GM23338 (cell line): ENCODE measurements at regions not wholly inside any gene's neighbourhood (a gene's known extent, or its start where the extent isn't known, plus 50 kb on each side); places are given as distances from the start of the nearest gene placed in this dataset.

Experiments used
- ATAC-seq: fragments of 200-7000 bp; cut with Tn5 transposase; 3 replicates; pipeline ENCODE4 v1.9.1; 2020
- DNase-seq: peaks from one replicate; pipeline ENCODE4 v3.0.0-alpha.2; 2015; ENCODE audit warnings: low spot score
- H2AFZ ChIP-seq: fragments of 200-600 bp; sonication (generic); 2 replicates; pipeline ENCODE4 v1.8.0; 2016; ENCODE audit warnings: antibody characterized with exemption, mild to moderate bottlenecking, moderate library complexity
- H3F3A ChIP-seq: fragments of 200-600 bp; sonication (generic); replicated peaks from 2 replicates; pipeline ENCODE4 v1.8.0; 2017; ENCODE audit warnings: antibody characterized with exemption, mixed run types, low read depth
- H3K27ac ChIP-seq: fragments of 200-600 bp; sonication (generic); 2 replicates; pipeline ENCODE4 v1.6.1; 2016; ENCODE audit warnings: low read depth
- H3K27me3 ChIP-seq: fragments of 200-600 bp; sonication (generic); 2 replicates; pipeline ENCODE4 v1.8.0; 2016; ENCODE audit warnings: mild to moderate bottlenecking, mixed run types, moderate library complexity; ENCODE audit not compliant: insufficient read depth
- H3K36me3 ChIP-seq: fragments of 200-600 bp; sonication (generic); 2 replicates; pipeline ENCODE4 v1.8.0; 2016; ENCODE audit warnings: mild to moderate bottlenecking; ENCODE audit not compliant: insufficient read depth
- H3K4me1 ChIP-seq: fragments of 200-600 bp; sonication (generic); 2 replicates; pipeline ENCODE4 v1.8.0; 2016; ENCODE audit warnings: mild to moderate bottlenecking, moderate library complexity; ENCODE audit not compliant: insufficient read depth
- H3K4me2 ChIP-seq: fragments of 200-600 bp; sonication (generic); 2 replicates; pipeline ENCODE4 v1.7.1; 2017; ENCODE audit warnings: mixed run types
- H3K4me3 ChIP-seq: fragments of 200-600 bp; sonication (generic); 2 replicates; pipeline ENCODE4 v1.6.1; 2016; ENCODE audit warnings: mixed run types
- H3K79me2 ChIP-seq: fragments of 200-600 bp; sonication (generic); replicated peaks from 2 replicates; pipeline ENCODE4 v1.8.0; 2017; ENCODE audit warnings: mild to moderate bottlenecking; ENCODE audit not compliant: insufficient read depth
- H3K9me2 ChIP-seq: fragments of 200-600 bp; sonication (generic); 2 replicates; pipeline ENCODE4 v1.8.0; 2017; ENCODE audit not compliant: insufficient read depth
- H4K20me1 ChIP-seq: fragments of 200-600 bp; sonication (generic); replicated peaks from 2 replicates; pipeline ENCODE4 v1.8.0; 2017; ENCODE audit warnings: mild to moderate bottlenecking; ENCODE audit not compliant: insufficient read depth
- H3K27ac Mint-ChIP-seq: 2 replicates; pipeline ENCODE4 v1.8.0; 2020; ENCODE audit warnings: inconsistent platforms, mild to moderate bottlenecking, moderate library complexity, mixed read lengths
- H3K27me3 Mint-ChIP-seq: 3 replicates; pipeline ENCODE4 v1.8.0; 2022; ENCODE audit warnings: low read depth, mild to moderate bottlenecking, moderate library complexity, mixed read lengths, inconsistent platforms; ENCODE audit not compliant: insufficient read depth, poor library complexity
- H3K36me3 Mint-ChIP-seq: 3 replicates; pipeline ENCODE4 v1.8.0; 2021; ENCODE audit warnings: low read depth, mild to moderate bottlenecking, inconsistent platforms, moderate library complexity, mixed read lengths
- H3K4me1 Mint-ChIP-seq: 3 replicates; pipeline ENCODE4 v1.8.0; 2020; ENCODE audit warnings: mild to moderate bottlenecking, inconsistent platforms, mixed read lengths
- H3K4me3 Mint-ChIP-seq: 3 replicates; pipeline ENCODE4 v1.8.0; 2021; ENCODE audit warnings: moderate library complexity, mild to moderate bottlenecking, inconsistent platforms, mixed read lengths
- H3K9me3 Mint-ChIP-seq: 3 replicates; pipeline ENCODE4 v1.8.0; 2020; ENCODE audit warnings: moderate library complexity, mild to moderate bottlenecking, inconsistent platforms, mixed read lengths
- CREB1 ChIP-seq: fragments of 250-450 bp; sonication (Bioruptor Pico); IDR thresholded peaks from 2 replicates; pipeline ENCODE4 v1.5.0; 2020; ENCODE audit warnings: low read depth, mild to moderate bottlenecking, moderate library complexity
- EZH2 ChIP-seq: fragments of 200-600 bp; sonication (generic); IDR thresholded peaks from one replicate; pipeline ENCODE4 v1.8.0; 2017; ENCODE audit warnings: antibody characterized with exemption, mild to moderate bottlenecking, low read depth; ENCODE audit not compliant: unreplicated experiment
- EZH2phosphoT487 ChIP-seq: fragments of 200-600 bp; sonication (generic); IDR thresholded peaks from one replicate; pipeline ENCODE4 v1.8.1; 2018; ENCODE audit warnings: antibody characterized with exemption; ENCODE audit not compliant: unreplicated experiment
- JUNB ChIP-seq: IDR thresholded peaks from one replicate; pipeline ENCODE4 v1.6.1; 2016; ENCODE audit warnings: antibody characterized with exemption; ENCODE audit not compliant: unreplicated experiment
- NANOG ChIP-seq: IDR thresholded peaks from 2 replicates; pipeline ENCODE4 v1.6.1; 2016; ENCODE audit warnings: antibody characterized with exemption, borderline replicate concordance
- POLR2AphosphoS5 ChIP-seq: IDR thresholded peaks from 2 replicates; pipeline ENCODE4 v1.6.1; 2016; ENCODE audit warnings: antibody characterized with exemption, low read depth
- STAT1 ChIP-seq: IDR thresholded peaks from one replicate; pipeline ENCODE4 v1.6.1; 2016; ENCODE audit warnings: antibody characterized with exemption; ENCODE audit not compliant: unreplicated experiment
- ZNF114 ChIP-seq: fragments of 250-450 bp; sonication (Bioruptor Pico); IDR thresholded peaks from 2 replicates; pipeline ENCODE4 v1.5.0; 2020; ENCODE audit warnings: mild to moderate bottlenecking, moderate library complexity
- ZNF331 ChIP-seq: fragments of 250-450 bp; sonication (Bioruptor Pico); IDR thresholded peaks from 2 replicates; pipeline ENCODE4 v1.5.0; 2020; ENCODE audit warnings: low read depth, mild to moderate bottlenecking, moderate library complexity
- TF ChIP-seq, protein P1 (sequence below): IDR thresholded peaks from 2 replicates; pipeline ENCODE4 v1.6.1; 2016; ENCODE audit warnings: antibody characterized with exemption
- TF ChIP-seq, protein P2 (sequence below), 2 experiments: fragments of 200-600 bp in 1 of 2; sonication (generic) in 1 of 2; conservative IDR thresholded peaks; 2 replicates each; pipeline versions ENCODE4 v1.5.1 to v1.6.1; 2016 to 2017; ENCODE audit warnings: antibody characterized with exemption in 2 of 2, low read depth in 2 of 2, mild to moderate bottlenecking in 2 of 2, moderate library complexity in 1 of 2
- TF ChIP-seq, protein P3 (sequence below): IDR thresholded peaks from one replicate; pipeline ENCODE4 v1.6.1; 2018; ENCODE audit warnings: antibody characterized with exemption; ENCODE audit not compliant: unreplicated experiment

DNA sequence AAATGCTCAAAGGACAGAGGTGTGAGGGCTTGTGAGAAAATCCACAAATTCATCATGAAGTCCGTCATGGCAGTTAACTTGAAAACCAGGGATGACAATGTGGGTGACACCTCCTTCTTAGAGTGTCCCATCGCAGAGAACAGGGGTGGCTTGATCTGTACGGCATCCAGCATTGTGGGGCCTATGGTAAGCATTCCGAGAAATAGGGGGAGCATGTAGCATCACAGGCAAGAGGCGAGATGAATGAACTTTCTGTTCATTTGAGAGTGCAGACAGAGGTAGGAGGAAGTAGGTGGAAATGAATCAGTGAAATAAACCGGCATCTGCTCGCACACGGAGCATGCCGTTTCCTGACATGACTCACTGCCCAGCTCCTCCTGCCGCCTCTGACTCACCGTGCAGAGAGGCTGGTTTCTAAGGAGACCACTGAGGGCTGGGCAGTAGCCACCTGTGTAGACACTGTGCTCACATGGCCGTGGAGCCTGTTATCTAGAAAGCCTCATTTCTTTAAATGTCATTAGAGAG lies 339.0 kb downstream of the RFC3 start (continued):
- TF ChIP-seq, protein P1, sequence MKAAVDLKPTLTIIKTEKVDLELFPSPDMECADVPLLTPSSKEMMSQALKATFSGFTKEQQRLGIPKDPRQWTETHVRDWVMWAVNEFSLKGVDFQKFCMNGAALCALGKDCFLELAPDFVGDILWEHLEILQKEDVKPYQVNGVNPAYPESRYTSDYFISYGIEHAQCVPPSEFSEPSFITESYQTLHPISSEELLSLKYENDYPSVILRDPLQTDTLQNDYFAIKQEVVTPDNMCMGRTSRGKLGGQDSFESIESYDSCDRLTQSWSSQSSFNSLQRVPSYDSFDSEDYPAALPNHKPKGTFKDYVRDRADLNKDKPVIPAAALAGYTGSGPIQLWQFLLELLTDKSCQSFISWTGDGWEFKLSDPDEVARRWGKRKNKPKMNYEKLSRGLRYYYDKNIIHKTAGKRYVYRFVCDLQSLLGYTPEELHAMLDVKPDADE: no peak
- TF ChIP-seq, protein P2, sequence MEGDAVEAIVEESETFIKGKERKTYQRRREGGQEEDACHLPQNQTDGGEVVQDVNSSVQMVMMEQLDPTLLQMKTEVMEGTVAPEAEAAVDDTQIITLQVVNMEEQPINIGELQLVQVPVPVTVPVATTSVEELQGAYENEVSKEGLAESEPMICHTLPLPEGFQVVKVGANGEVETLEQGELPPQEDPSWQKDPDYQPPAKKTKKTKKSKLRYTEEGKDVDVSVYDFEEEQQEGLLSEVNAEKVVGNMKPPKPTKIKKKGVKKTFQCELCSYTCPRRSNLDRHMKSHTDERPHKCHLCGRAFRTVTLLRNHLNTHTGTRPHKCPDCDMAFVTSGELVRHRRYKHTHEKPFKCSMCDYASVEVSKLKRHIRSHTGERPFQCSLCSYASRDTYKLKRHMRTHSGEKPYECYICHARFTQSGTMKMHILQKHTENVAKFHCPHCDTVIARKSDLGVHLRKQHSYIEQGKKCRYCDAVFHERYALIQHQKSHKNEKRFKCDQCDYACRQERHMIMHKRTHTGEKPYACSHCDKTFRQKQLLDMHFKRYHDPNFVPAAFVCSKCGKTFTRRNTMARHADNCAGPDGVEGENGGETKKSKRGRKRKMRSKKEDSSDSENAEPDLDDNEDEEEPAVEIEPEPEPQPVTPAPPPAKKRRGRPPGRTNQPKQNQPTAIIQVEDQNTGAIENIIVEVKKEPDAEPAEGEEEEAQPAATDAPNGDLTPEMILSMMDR (conservative IDR thresholded peaks at IDR 0.05; ENCODE audit: low read depth in 2 of 2): no peak
- TF ChIP-seq EZH2phosphoT487 (no peak), POLR2AphosphoS5 (no peak)

DNA sequence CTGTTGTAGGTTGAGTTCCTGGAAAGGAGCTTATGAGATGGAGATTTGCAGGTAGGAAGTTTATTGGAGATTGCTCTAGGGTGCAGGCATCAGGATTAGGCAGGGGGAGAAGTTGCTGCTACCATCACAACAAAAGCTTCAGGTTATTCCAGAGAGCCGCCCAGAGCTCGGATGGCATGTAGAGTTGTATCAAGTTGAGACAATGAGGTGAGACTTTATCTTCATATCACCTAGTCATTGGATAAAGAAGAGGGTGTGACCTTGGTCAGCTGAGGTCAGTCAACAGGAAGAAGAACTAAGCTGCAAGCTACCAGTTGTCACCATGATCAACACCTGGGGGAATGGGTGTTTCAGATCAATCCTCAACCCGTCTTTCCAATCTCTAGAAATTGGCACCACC lies 342.0 kb downstream of the RFC3 start:
- Mint-ChIP-seq H3K27ac (no peak overlapping the region), H3K4me1 (peaks cover 22% of the 10 kb centered on the region), H3K36me3 (no peaks in the 10 kb centered on the region), H3K4me3 (no peak overlapping the region), H3K27me3 (no peaks in the 10 kb centered on the region), H3K9me3 (no peaks in the 10 kb centered on the region)
- Histone ChIP-seq H3K9me2 (no peaks in the 10 kb centered on the region), H3K4me1 (peaks cover 9% of the 10 kb centered on the region), H4K20me1 (no peaks in the 10 kb centered on the region), H3K36me3 (no peaks in the 10 kb centered on the region), H3K4me3 (no peak overlapping the region), H3K27me3 (no peaks in the 10 kb centered on the region), H3K79me2 (no peaks in the 10 kb centered on the region), H3K27ac (no peak overlapping the region), H2AFZ (no peak overlapping the region), H3F3A (no peaks in the 10 kb centered on the region), H3K4me2 (no peak overlapping the region)
- ATAC-seq: no peak
- no peak for DNase-seq
- TF ChIP-seq JUNB: no peak

DNA sequence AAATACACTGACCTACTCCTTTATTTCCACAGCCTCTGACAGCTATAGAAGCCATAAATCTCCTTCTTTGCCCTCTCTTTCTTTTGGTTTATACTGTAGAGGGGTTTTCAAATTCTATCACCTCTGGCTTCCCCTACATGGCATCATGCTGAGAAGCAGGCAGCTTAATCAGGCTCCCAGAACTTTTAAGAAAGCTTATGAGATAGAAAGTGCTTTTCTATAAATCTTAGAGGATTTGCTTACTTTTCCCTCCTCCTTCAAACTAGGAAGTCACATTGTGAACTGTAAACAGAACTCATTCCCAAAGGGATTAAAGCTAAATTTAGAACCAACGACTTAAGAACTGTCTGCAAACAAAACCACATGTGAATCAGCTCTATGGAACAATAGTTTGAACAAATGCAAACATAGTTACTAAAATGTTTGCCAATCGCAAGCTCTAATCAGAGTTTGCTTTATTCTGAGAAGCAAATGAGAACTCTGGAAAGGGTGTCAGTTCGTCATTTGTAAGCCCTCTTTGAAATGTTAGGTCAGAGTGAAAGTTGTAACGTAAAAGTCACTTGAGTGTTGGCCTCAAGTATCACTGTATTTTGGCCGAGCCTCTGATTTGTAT lies 344.1 kb downstream of the RFC3 start:
- Histone ChIP-seq H3K27ac (no peak overlapping the region), H3K36me3 (no peaks in the 10 kb centered on the region), H3K79me2 (no peaks in the 10 kb centered on the region), H4K20me1 (no peaks in the 10 kb centered on the region), H3K4me2 (peak overlapping the region; percentile 53), H3K4me3 (no peak overlapping the region), H3F3A (no peaks in the 10 kb centered on the region), H3K4me1 (peaks cover 9% of the 10 kb centered on the region), H3K27me3 (no peaks in the 10 kb centered on the region), H2AFZ (peak overlapping the region; percentile 74), H3K9me2 (no peaks in the 10 kb centered on the region)
- no peak overlapping the region for H3K27ac Mint-ChIP-seq
- H3K9me3 Mint-ChIP-seq: no peaks in the 10 kb centered on the region
- H3K4me3 Mint-ChIP-seq: no peak overlapping the region
- ATAC-seq (no peak), DNase-seq (no peak)
- no peaks in the 10 kb centered on the region for H3K36me3 Mint-ChIP-seq
- TF ChIP-seq NANOG (no peak), ZNF114 (CRISPR knock-in tag) (no peak), STAT1 (no peak), EZH2 (no peak), CREB1 (no peak), EZH2phosphoT487 (no peak), ZNF331 (no peak)
- TF ChIP-seq, protein P1: no peak
- TF ChIP-seq, protein P3, sequence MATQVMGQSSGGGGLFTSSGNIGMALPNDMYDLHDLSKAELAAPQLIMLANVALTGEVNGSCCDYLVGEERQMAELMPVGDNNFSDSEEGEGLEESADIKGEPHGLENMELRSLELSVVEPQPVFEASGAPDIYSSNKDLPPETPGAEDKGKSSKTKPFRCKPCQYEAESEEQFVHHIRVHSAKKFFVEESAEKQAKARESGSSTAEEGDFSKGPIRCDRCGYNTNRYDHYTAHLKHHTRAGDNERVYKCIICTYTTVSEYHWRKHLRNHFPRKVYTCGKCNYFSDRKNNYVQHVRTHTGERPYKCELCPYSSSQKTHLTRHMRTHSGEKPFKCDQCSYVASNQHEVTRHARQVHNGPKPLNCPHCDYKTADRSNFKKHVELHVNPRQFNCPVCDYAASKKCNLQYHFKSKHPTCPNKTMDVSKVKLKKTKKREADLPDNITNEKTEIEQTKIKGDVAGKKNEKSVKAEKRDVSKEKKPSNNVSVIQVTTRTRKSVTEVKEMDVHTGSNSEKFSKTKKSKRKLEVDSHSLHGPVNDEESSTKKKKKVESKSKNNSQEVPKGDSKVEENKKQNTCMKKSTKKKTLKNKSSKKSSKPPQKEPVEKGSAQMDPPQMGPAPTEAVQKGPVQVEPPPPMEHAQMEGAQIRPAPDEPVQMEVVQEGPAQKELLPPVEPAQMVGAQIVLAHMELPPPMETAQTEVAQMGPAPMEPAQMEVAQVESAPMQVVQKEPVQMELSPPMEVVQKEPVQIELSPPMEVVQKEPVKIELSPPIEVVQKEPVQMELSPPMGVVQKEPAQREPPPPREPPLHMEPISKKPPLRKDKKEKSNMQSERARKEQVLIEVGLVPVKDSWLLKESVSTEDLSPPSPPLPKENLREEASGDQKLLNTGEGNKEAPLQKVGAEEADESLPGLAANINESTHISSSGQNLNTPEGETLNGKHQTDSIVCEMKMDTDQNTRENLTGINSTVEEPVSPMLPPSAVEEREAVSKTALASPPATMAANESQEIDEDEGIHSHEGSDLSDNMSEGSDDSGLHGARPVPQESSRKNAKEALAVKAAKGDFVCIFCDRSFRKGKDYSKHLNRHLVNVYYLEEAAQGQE: no peak
- TF ChIP-seq, protein P2 (conservative IDR thresholded peaks at IDR 0.05; ENCODE audit: low read depth in 2 of 2): no peak
- peaks cover 14% of the 10 kb centered on the region; the same call in 2 of the 3 replicates for H3K4me1 Mint-ChIP-seq
- no peaks in the 10 kb centered on the region for H3K27me3 Mint-ChIP-seq
